NCI-H526 (cell line): ENCODE measurements at regions not wholly inside any gene's neighbourhood (a gene's known extent, or its start where the extent isn't known, plus 50 kb on each side); places are given as distances from the start of the nearest gene placed in this dataset.

Experiments used
- DNase-seq, 2 experiments: peaks; one replicate each; lab custom pipeline; 2025; lab: John Stamatoyannopoulos, UW

- no peak for DNase-seq
Observed at GRCh38 chr2:136214307-136215200, 96.6 kb upstream of the CXCR4 start.

DNA sequence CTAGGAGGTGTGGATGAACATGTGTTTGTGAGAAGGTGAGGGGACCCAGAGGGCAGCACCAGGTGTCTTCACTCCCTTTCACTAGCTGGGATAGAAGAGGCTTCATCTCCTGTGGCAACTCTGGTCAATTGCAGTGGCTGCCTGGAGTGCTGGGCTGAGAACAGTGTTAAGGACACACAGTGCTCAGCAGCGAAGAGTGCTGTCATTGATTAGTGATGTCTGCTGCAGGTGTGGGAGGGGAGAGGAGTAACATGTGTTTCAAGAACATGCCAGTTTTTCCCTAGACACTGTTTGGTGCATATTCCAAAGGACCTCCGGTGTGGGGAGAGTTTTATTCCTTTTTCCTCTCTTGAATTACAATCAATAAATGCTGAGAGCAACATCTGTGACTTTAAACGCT, 95.9 kb upstream of the CXCR4 start:
- no peak for DNase-seq

GRCh38 chr2:136212426-136213378, 94.8 kb upstream of the CXCR4 start:
- DNase-seq, result peak in 1 of 2 experiments; percentile 4

GRCh38 chr2:136211701-136212100, 93.8 kb upstream of the CXCR4 start:
- no peak for DNase-seq

DNA sequence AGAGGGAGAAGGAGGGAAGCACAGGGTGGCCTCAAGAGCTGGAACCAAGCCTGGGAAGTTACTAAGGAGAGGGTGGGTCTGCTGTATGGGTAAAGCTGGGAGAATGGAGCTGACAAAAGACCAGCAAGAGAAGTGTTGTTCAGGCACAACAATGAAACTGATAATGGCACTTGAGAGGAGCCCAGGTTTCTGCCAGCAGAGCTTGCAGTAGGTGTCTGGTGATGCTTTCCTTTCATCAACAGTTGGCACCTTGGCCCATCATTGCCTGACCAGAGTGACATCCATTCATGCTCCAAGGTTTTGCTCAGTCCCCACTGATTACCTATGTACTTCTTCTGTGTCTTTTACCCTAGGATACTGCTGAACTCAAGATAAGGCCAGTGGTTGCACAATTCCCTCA, 92.9 kb upstream of the CXCR4 start:
- no peak for DNase-seq

- DNase-seq, result no peak
Observed at GRCh38 chr2:136210455-136210805, 92.5 kb upstream of the CXCR4 start.

DNA sequence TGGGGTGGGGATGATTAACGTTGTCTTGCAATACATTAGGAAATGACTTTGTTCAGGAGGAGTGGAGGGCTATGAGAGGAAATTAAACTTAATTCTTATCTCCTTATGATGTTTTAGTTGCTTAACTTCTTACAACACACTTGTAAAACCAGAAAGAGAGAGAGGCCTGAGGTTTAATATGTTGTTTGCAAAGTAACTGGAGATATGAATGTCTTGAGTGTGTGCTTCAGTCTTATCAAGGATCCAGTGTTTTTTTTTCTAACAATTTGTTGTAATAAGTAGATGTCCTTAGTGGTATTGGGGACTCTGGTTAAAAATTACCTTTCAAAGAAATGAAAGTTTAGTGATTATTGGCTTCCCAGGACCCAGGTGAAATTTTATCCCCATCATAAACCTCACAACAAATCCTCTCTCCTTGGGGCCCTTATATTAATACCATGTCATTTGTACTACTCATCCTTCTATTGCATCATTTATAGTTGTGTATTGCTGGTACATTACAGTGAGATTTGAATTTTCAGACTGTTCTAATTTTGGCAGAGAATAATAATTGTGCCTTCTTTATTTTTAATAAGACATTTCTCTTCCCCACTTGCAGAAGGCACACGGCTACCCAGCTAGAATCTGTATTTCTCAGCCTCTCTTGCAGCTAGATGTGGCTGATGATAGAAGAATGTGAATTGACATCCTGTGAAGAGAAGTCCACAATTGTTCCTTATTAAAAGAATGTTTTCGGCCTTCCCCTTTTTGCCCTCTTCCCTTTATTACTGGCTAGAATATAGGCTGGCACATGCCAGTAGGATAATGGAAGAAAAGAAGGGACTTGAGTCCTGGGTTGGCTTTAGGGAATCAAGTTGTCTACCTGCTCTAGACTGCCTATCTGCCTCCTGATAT, 91.9 kb upstream of the CXCR4 start:
- no peak for DNase-seq

GRCh38 chr2:136208682-136209420, 90.9 kb upstream of the CXCR4 start:
- no peak for DNase-seq

GRCh38 chr2:136207665-136208064, 89.7 kb upstream of the CXCR4 start:
- DNase-seq, result no peak

GRCh38 chr2:136207030-136207623, 89.2 kb upstream of the CXCR4 start:
- peak in 1 of 2 experiments; percentile 16 for DNase-seq

DNA sequence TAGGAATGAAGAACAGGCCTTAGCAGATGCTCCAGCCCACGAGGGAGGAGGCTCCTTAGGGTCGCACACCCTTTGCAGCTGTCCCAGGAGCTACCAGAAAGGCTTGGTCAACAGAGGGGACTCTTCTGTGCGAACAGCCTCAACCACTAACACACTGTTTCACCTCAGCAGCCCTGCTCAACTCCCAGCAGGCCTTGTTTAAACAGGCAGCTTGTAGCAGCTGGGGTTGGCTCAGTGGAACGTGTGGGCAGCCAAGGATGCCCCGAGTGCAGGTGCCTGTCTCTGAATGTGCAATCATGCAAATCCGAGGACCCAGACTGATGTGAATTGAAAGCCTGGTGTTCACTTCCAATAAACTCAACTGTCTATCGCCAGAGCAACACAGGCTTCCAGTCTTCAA, 88.7 kb upstream of the CXCR4 start:
- peak; percentile 90 to 94 for DNase-seq

DNA sequence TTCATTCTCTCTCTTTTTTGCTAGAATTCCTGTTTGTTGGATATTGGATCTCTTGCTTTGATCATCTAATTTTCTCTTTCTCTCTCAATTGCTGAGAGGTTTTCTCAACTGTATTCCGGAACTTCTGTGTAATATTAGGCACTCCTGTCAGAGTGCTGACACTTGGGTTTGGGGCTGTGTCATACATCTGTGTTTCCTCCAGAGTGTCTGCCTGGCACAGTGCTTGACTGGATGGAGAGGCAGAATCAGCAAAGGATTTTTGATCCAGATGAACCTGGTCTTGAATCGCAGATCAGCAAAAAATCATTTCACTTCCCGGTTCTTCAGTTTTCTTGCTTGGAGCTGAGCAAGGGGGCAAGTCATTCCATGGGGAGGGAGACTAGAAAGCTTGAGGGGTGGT, 87.7 kb upstream of the CXCR4 start:
- no peak for DNase-seq

DNA sequence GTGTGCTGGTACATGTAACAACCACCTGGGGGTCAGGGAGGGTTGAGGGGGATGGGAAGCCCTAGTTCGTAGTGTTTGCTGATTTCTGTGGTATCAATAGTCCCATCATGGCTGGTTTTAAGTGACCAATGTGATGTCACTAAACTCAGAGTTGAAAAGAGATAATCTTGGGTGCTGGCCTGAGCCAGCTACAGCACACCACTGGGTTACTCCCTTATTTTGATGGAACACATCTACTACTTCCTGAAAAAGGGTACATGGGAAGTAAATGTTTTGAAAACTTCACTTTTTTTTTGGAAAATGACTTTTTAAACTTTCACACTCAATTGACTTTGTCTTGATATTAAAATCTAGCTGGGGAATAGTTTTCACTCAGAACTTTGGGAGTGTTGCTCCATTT, 87.0 kb upstream of the CXCR4 start:
- DNase-seq, result no peak

GRCh38 chr2:136195226-136195625, 77.3 kb upstream of the CXCR4 start:
- DNase-seq, result no peak

DNA sequence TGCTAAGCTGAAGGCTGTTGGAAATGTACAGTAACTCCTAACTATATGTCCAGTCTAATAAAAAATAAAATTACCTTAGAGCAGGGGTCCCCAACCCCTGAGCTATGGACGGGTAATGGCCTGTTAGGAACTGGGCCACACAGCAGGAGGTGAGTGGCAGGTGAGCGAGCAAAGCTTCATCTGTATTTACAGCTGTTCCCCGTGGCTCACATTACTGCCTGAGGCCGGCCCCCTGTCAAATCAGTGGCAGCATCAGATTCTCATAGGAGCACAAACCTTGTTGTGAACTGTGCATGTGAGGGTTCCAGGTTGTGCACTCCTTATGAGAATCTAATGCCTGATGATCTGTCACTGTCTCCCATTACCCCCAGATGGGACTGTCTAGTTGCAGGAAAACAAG, 73.1 kb upstream of the CXCR4 start:
- DNase-seq, result no peak

DNA sequence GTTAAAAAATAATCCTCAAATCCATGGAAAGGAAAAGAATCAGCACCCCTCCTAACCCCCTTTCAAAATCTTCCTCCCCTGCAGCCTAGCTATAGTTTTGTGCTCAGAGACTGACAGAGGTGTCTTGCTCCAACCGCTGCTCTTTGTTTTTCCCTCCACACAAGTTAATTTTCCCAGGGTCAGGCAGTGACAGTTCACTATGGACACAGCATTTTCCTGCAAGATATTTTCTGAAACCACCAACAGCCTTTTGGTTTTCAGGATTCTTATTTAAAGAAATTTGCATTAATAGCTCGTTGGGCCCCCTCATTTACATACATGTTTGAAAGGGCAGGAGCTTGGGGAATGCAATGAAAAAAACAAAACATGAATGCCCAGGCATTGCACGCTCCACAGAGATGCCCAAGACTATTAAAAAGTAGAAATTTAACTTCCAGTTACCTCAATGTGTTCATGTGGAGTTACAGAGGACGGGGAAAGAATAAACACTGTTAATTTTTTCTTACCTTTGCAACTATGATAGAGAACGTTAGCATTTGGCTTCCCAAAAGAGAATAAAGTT, 71.4 kb upstream of the CXCR4 start:
- peak; percentile 90 to 91 for DNase-seq

DNA sequence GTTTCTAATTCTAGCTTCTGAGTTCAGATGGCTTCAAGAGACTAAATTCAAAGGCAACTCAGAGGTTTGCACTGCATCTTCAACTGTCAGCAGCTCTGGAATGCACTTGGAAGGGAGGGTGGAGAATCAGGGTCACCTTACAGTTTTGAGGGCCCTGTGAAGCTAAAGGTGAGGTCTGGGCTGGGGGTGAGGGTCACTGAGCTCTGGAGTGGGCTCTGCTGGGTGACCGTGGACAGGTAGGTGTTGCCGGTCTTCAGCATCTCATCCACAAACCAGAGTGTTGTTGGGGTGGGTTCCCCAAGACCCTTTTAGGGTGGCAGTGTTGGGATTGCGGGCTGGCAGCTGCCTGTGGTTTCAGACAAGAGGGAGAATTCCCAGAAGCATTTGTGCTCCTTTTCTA, 70.1 kb upstream of the CXCR4 start:
- no peak for DNase-seq

DNA sequence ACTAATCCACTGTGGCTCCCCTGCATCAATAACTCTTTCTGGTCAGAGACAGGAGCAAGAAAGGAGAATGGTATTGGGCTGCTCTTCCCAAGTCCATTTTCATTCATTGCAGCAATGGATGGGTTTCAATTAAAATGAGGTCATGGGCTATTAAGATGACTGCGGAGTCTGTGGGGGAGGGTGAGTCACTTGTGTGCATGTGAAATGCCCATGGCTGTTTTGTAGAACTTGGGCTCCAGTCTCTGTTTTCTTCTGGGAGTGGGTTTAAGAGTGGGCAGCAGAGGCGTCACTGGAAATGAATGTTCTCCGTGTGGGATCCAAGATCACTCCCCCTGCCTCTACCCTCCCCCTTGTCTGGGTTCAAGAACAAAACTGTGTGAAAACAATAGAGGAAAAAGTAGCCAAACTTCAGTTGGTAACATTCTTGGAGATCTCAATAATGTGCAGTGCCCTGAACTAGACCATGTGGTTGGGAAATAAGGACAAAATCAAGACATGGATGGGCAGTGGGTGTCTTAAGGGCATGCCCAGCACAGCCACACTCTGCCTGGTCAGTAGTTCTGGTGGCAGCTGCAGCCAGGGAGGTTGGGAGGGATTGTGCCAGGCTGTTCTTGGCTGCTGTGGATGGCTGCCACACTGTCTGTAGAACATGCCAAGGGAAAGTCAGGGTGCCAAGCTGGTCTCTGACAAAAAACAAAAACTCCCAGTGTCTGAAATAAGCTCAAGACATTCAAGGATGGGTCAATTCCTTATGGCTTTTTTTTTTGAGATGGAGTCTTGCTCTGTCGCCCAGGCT, 68.2 kb upstream of the CXCR4 start:
- DNase-seq, result no peak

DNA sequence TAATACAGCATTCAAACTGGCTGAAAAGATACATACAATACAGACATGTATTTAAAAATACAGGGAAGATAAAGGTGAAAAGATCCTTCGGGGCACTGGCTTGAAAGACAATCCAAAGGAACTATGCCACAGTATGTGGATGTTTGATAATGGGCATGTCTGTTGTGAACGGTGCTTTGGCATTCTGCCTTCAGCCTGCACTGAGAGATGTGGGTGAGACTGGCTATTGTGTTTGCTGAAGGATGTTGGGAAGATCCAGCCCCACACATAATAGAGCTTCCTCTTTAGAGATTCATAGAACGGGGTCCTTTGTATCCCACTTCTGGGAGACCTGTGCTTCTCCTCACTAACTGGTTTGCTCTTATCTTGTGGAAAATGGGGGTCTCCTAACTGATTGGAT, 65.1 kb upstream of the CXCR4 start:
- DNase-seq, result peak in 1 of 2 experiments; percentile 53

GRCh38 chr2:136182315-136182714, 64.4 kb upstream of the CXCR4 start:
- DNase-seq, result no peak
